ENCODE measurements at regions not wholly inside any gene's neighbourhood (a gene's known extent, or its start where the extent isn't known, plus 50 kb on each side); places are given as distances from the start of the nearest gene placed in this dataset.

DNA sequence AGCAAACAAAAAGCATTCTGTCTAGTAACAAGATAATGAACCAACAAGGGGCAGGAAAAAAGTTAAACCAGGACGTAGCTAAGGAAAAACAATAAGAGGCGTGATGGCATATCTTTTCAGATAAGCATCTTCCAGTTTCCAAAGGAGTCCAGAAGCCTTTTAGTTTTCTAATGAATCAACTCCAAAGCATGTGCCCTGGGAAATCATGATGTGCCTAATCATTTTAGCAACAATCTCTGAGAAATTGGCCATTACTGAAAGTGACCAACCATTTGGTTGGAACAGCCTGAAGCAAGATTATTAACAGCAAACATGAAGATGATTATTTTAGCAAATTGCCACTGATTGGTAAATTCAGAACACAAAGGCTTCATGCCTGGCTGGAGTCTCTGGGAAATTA is 440.9 kb upstream of the MAF start:
- intact Hi-C loops (cut with DNase I) = no loop called here
- DNase-seq = no peak

DNA sequence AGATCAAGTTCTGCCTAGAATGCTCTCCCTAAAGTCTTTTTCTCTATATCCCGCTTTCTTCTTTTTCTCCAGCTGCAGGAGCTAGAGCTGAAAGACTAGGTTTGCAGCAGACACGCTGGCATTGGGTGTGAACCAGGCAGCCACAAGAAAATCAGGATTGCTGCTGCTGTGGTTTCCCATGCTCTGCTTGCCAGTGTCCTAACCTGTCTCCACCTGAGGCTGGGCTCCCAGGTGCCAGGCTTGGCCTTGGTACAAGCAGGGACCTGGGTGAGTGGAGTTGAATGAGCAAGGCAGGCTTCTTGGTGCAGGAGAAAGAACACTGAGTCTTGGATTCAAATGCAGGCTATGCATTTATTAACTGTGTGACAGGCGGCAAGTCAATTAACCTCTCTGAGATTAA is 440.3 kb upstream of the MAF start:
- intact Hi-C loops (cut with DNase I) = no loop called here
- DNase-seq = no peak

DNA sequence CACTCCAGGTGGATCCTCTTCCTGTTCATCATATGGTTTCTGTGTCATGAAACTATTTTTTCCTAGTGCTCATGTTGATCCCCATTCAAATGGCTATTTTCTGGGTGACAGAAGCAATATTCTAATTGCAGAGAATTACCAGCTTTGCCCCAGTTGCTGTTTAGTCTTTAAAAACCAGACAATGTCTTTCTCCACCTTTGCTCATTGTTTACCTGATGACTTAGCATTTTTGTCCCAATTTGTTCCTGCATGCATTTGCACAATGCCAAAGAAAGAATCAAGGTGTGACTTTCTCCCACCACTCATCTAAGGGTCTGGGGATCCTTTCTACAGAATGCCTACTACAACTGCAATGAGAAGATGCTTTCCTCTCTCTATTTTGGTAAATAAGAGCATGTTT is 439.9 kb upstream of the MAF start:
- intact Hi-C loops (cut with DNase I) = no loop called here
- no peak for DNase-seq

DNA sequence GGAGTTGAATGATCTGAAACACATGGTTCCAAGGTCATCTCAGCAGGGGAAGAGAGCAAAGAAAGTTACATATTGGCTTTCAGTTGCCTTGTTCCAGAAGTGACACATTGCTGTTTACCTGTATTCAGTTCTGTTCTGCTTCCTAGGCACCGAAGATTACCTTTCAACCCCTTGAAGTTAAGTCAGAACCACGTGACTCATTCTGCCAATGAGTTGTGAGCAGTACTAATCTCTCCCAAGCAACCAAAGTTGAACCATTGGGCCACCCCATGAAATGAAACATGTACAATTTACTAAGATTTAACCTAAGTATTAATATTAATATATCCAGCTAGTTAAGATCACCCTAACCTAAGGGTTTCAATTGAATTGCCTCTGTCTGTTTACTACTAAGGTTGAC is 439.2 kb upstream of the MAF start:
- no peak for DNase-seq
- intact Hi-C loops (cut with DNase I) = no loop called here

DNA sequence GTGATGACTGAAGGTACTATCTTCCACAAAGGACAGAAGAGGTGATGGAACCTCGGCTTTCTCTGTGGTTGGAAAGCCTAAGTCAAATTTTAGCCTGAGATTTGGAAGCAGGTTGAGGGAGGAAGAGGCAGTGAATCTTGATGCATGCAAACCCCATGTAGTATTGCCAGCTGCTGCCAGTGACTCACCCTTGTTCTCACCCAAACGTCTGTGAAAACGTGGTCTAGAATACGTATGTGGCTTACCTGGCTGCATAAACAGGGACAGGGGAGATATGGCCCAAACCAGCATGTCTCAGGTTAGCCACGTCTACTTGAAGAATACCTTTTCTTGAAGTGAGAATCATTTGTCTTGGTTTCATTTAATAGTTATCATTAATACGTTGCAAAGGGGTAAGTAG is 438.0 kb upstream of the MAF start:
- no peak for DNase-seq
- intact Hi-C loops (cut with DNase I) = no loop called here

DNA sequence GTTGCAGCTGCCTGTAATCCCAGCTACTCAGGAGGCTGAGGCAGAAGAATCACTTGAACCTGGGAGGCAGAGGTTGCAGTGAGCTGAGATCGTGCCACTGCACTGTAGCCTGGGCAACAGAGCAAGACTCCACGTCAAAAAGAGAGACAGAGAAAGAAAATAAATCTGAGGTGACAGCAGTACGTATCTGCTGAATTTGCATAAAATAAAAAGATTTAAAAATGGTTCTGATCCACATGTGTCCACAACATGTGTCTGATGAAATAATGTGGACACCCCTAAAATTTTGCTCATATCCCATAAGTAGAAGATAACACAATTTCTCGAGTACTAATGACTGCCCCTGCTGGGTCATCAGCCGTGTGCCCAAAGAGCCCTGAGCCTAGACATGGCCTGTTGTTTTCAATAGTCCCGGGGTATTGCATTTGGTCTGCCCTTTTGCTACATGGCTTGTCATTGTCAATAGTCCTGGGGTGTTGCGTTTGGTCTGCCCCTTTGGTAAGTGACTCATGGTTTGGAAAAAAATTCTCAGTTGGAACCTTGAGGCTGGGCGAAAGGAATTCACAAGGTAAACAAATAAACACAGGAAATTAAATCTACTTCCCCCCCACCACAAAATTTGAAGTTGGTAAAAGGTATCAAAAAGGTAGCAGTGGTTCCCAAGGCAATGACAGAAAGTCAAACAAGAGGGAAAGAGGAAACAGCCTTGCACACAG is 434.6 kb upstream of the MAF start:
- no peak for DNase-seq
- intact Hi-C loops (cut with DNase I) = no loop called here

DNA sequence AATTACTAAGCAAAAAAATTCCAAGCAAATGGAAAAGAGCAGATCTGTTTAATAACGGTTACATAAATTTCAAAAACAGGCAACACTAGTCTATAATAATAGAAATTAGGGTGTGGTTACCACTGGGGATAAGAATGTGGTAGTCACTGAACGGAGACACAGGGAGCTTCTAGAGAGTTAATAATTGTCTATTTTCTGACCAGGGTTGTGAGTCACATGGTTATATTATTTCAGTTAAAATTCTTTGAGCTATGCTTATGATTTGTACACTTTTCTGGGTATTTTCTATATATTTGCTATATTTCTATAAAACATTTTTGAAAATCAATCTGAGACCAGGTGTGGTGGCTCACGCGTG is 433.9 kb upstream of the MAF start:
- no peak for DNase-seq
- intact Hi-C loops (cut with DNase I) = no loop called here

DNA sequence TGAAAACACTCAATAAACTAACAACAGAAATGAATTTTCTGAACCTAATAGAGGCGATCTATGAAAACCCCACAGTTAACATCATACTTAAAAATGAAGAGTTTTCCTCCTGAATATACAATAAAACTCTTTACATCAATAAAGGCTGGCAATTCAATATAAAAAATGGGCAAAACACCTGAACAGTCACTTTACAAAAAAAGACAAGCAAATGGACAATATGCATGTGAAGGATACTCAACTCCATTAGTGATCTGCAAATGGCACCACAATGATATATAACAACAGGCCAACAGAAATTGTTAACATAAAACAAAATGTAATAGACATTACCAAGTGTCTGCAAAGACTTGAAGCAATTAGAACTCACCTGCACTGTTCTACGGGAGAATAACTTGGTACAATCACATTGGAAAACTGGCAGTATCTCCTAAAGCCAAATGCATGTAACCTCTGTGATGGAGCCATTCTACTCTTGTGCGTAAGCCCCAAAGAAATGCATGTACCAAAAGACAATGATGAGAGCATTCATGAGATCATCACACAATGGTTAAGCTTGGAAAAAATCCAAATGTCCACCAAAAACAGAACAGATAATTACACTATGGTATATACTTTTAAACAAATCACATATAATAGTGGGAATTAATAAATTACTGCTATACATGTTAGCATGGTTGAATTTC is 433.4 kb upstream of the MAF start:
- intact Hi-C loops (cut with DNase I) = no loop called here
- DNase-seq = no peak

DNA sequence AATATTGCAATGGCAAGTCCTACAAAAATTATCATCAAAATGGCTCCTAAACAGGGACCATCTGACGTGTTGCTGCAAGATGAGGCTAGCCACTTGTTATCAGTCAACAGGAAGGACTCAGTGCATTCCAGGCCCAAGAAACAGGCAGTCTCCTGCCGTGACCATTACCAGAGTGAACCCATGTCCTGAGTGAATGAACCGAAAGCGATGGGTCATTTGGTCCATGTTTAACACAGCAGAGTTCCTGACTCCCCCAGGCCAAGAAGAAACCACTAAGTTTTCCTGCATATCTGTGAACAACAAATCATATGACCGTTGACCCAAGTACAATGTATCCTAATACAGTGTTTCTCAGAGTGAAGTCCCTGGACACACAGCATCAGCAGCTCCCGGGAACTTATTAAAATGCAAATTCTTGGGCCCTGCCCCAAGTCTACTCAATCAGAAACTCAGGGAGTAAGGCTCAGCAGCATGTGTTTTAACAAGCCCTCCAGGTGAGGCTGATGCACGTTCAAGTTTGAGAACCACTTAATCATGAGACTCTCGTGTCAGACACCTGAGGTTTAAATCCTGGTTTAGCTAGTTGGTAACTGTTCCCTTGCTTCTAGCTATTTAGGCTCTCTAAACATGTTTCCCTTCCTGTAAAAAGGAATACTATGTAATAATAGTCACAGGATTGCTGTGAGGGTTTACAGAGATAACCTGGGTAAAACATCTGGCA is 429.4 kb upstream of the MAF start:
- no peak for DNase-seq
- intact Hi-C loops (cut with DNase I) = no loop called here

DNA sequence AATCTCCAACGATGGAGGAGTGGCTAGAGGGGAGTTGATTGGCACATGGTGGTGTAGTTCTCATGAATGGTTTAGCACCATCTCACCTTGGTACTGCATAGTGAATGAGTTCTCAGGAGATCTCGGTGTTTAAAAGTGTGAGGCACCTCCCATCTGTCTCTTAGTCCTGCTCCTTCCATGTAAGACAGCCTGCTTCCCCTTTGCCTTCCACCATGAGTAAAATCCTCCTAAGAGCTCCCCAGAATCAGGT is 428.8 kb upstream of the MAF start:
- intact Hi-C loops (cut with DNase I) = no loop called here
- no peak for DNase-seq

DNA sequence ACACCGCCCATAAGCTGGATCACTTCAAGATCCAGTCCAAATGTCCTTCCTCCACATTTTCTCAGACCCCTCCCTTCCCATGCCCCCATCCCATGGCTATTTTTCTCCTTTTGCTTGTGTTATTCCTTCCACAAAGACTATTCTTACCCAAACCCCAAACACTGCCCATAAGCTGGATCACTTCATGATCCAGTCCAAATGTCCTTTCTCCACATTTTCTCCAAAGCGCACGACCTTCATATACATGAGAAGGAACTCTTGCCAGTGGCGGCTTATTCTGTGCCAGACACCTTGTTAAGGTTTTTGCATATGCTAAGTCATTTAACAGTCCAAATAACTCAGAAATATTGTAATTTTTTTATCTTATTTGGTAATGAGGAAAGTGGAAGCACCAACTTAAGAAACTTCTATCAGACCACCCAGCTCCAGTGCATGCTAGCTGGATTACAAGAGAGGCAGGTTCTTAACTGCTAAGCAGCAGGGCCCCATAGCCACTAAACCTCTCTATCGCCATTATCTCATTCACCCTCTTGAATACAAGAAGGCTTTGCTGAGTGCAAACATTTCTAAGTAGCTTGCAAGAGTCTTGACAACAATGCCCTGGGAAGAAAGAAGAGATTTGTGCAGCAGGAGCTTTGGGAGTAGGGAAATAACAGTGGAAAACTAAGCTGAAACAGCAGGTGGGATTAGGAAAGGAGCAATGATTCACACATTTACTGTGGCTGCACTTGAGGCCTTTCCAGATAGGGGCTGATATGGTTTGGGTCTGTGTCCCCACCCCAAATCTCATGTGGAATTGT is 428.2 kb upstream of the MAF start:
- intact Hi-C loops (cut with DNase I) = no loop called here
- DNase-seq = no peak

DNA sequence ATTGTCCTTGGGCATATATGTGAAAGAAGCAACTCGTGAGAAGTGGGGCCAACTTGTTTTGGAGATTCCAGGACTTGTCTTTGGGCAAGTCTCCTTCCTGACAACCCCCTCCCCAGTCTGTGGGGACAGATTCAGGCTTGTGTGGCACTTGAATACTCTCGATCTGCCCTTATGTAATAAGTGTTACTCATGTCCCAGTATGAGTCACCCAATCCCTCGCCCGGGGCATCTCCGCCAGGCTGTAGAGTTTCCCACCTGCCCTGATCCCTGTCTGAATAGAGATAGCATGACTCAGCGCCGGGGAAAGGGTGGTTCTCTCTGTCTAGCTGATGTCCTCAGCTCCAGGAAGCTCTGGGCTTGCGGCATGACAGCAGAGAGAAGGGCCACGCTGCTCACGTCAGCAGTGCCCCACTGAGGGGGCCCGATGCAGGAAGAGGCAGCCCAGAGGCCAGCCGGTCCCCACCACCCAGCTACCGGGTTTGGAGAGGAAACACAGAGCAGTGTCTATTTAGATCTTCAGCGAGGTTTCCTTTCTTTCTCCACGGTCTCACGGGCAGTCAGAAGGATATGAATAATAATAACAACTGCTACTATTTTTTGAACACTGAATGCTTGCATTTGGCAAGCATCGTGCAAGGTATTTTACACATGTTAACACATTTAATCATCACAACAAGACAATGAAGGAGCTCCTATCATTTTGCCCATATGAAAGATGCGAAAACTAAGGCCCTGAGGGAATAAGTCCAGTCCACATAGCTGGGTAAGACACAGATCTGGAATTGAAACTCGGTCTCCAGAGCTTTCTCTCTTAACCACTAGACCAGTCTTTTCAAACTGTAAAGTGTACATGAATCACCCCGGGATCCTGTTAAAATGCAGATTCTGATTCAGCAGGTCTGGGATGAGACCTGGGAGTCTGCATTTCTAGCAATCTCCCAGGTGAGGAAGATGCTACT is 426.7 kb upstream of the MAF start:
- intact Hi-C loops (cut with DNase I) = no loop called here
- peak; percentile 27 to 92 (median 64) for DNase-seq

DNA sequence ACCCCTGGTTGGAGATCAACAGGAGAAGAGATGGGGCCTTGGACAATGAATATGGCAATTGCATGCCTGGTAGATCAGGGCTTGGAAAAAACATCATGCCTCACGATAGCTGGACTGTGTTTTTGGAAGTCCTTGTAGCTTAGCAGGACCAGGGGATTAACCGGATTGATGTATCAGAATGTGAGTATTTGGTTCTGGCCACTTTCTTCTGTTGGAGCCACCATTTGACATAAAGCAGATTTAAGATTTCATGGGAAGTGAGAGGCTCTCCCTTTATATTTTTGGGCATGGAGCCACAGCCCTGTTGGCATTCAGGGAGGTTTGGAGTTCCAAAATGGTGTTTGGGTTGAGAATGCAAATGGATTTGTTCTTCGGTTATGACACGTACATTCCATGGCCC is 424.7 kb upstream of the MAF start:
- DNase-seq = no peak
- intact Hi-C loops (cut with DNase I) = no loop called here

DNA sequence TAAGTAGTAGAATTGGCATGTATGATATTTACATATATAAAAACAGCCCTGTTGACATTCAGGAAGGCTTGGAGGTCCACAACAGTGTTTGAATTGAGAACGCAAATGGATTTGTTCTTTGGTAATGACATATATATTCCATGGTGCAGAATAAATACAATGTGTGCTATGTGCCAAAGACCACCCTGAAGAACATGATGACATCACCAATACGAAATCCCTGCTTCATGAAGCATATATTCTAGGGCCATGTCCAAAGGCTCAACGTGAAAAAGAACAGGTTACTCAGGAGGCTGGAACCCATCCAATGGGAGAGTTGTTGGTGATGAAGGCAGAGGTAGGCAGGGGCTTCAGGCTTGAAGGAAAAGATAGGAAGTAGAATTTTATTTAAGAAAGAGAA is 423.9 kb upstream of the MAF start:
- intact Hi-C loops (cut with DNase I) = no loop called here
- no peak for DNase-seq

DNA sequence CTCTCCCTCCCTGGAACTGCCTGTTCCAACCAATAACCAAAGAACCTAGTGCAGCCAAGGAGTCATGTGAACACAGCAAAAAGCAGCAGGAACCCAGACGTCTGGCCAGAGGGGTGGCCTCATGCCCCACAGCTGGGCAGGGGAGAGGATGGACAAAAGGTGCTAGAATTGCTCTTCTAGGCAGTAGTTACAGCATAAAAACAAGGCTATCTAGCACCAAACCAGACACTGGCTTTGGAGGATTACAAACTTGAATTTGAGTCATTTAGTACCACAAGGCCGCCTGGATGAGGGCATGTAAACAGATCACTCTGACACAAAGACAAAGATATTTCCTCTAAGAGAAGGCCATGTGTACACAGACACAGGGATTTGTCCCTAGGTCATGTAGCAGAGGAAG is 423.3 kb upstream of the MAF start:
- DNase-seq = no peak
- intact Hi-C loops (cut with DNase I) = no loop called here

DNA sequence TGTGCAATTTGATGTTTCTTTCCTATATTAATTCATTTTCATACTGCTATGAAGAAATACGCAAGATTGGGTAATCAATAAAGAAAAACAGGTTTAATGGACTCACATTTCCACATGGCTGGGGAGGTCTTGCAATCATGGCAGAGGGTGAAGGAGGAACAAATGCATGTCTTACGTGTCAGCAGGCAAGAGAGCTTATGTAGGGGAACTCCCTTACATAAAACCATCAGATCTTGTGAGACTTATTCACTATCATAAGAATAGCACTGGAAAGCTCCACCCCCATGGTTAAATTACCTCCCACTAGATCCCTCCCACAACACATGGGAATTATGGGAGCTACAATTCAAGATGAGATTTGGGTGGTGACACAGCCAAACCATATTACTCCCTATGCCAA is 418.9 kb upstream of the MAF start:
- DNase-seq = no peak

DNA sequence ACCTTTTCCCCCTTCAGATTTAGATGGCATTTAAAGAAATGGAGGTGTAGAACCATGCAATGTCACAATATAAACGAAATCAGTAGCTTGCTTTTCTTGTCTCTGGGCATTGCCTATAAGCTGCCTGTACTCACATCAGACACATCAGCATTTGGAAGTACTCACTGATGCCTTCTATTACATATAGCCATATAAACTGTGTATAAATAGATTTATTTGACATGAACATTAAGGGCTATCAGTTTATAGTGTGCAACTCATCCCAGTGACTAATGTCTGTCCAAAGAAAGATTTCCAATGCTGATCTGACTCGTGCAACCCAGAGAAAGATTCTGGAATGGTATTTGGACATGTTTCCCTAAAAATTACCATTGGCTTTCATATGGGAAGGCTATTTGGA is 417.9 kb upstream of the MAF start:
- intact Hi-C loops (cut with DNase I) = no loop called here
- no peak for DNase-seq

More for the DNA sequence above, 418.9 kb upstream of the MAF start:
- intact Hi-C loops (cut with DNase I) = no loop called here

DNA sequence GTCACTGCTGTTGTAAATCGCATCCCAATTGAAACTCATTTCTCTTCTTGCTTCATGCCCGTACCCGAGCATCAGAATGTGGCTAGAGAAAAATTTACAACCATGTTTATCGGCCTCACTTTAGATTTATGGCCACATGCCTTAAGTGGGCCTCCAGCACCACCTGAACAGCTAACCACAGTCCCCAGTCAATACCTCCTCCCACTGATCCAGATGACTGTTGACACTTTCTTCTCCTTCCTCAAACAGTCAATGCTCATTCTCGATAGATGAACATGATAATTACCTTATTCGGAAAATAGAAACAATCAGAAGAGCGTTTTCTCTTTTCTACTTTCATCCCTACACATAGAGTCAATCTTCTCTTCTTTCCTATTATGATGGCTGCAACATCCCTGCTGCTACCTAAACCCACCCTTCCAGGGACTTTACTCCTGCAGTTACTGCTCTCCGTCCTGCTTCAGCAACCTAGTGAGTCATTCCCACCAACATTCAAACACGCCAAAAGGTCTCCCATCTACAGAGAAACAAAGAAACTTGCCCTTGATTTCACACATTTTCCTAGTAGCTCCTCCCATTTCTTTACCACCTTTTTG is 416.3 kb upstream of the MAF start:
- intact Hi-C loops (cut with DNase I) = no loop called here
- DNase-seq = no peak

DNA sequence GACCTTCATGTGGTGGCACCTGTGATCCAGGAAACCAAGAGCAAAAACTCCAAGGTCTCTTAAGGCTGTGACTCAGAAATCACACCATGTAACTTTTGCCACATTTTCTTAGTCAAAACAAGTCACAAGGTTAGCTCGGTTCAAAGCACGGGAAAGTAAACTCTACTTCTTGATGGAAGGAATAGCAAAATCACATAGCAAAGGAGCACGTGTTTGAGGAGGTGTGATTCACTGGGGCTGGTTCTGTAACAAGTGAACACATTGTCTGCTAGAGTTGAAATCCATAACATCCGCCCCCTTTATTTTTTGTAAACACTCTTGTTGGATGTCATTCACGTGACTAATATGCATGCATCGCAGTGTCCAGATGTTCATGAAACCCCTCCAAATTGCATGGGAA is 415.0 kb upstream of the MAF start:
- intact Hi-C loops (cut with DNase I) = no loop called here
- no peak for DNase-seq

All from head of caudate nucleus (tissue), 42 donors.